SK-N-SH (cell line): ENCODE measurements at regions not wholly inside any gene's neighbourhood (a gene's known extent, or its start where the extent isn't known, plus 50 kb on each side); places are given as distances from the start of the nearest gene placed in this dataset.

ENCODE experiments used
- CTCF ChIA-PET: fragments of 300-600, 350-600 bp; formaldehyde crosslinking; extraction: SDS; loops from one replicate; lab custom pipeline; 2021; lab: Yijun Ruan, JAX
- POLR2A ChIA-PET: fragments of 350-600 bp; sonication (Branson Sonifier 250); formaldehyde crosslinking; extraction: SDS; loops from one replicate; lab custom pipeline; 2020; ENCODE audit warnings: antibody characterized with exemption, inconsistent platforms; lab: Yijun Ruan, JAX
- DNase-seq: peaks from one replicate; pipeline ENCODE4 v3.0.0; 2012
- H2AFZ ChIP-seq: fragments of 200-600 bp; sonication (generic); 2 replicates; pipeline ENCODE4 v1.8.1; 2016; ENCODE audit warnings: antibody characterized with exemption, mild to moderate bottlenecking, low read depth
- H3F3A ChIP-seq: fragments of 200-600 bp; sonication (generic); replicated peaks from 2 replicates; pipeline ENCODE3; 2016; ENCODE audit warnings: antibody characterized with exemption, mild to moderate bottlenecking; ENCODE audit not compliant: insufficient read depth
- H3K27ac ChIP-seq, 2 experiments: fragments of 200-500 bp in 1 of 2; fragments of 200-600 bp in 1 of 2; sonication (Bioruptor generic) in 1 of 2; sonication (generic), shearing (Covaris generic) in 1 of 2; 2 replicates each; pipeline versions ENCODE4 v1.5.1 to v1.6.1; 2014 to 2016; ENCODE audit warnings: low read depth in 2 of 2, inconsistent platforms in 1 of 2, low read length in 1 of 2, mild to moderate bottlenecking in 1 of 2, mixed read lengths in 1 of 2
- H3K27me3 ChIP-seq: fragments of 200-600 bp; sonication (generic), shearing (Covaris generic); 2 replicates; pipeline ENCODE4 v1.6.1; 2016; ENCODE audit warnings: mixed run types; ENCODE audit not compliant: insufficient read depth
- H3K36me3 ChIP-seq, 2 experiments: fragments of 200-500 bp in 1 of 2; fragments of 200-600 bp in 1 of 2; sonication (Bioruptor generic) in 1 of 2; sonication (generic) in 1 of 2; replicated peaks in 1 of 2; 2 replicates each; pipeline versions ENCODE3 to v1.5.1; 2014 to 2016; ENCODE audit warnings: low read length in 1 of 2, mild to moderate bottlenecking in 1 of 2; ENCODE audit not compliant: insufficient read depth in 2 of 2, control insufficient read depth in 1 of 2
- H3K4me1 ChIP-seq, 2 experiments: fragments of 200-500 bp in 1 of 2; fragments of 200-600 bp in 1 of 2; sonication (Bioruptor generic) in 1 of 2; sonication (generic), shearing (Covaris generic) in 1 of 2; 2 replicates each; pipeline versions ENCODE4 v1.5.1 to v1.6.1; 2014 to 2016; ENCODE audit warnings: low read depth in 1 of 2, low read length in 1 of 2, mixed run types in 1 of 2; ENCODE audit not compliant: insufficient read depth in 2 of 2, control insufficient read depth in 1 of 2
- H3K4me2 ChIP-seq: fragments of 200-600 bp; sonication (generic), shearing (Covaris generic); 2 replicates; pipeline ENCODE4 v1.6.1; 2017; ENCODE audit warnings: mixed run types
- H3K4me3 ChIP-seq, 2 experiments: fragments of 200-500 bp in 1 of 2; fragments of 200-600 bp in 1 of 2; sonication (Bioruptor generic) in 1 of 2; sonication (generic), shearing (Covaris generic) in 1 of 2; 2 replicates each; pipeline versions ENCODE4 v1.5.1 to v1.8.1; 2014 to 2016; ENCODE audit warnings: low read depth in 2 of 2, inconsistent platforms in 1 of 2, low read length in 1 of 2, mild to moderate bottlenecking in 1 of 2, mixed read lengths in 1 of 2, moderate library complexity in 1 of 2
- H3K79me2 ChIP-seq: fragments of 200-600 bp; sonication (generic); 2 replicates; pipeline ENCODE4 v1.8.1; 2017; ENCODE audit warnings: mild to moderate bottlenecking; ENCODE audit not compliant: insufficient read depth
- H3K9ac ChIP-seq: fragments of 200-600 bp; sonication (generic); 2 replicates; pipeline ENCODE4 v1.6.1; 2017; ENCODE audit warnings: mixed run types
- H3K9me2 ChIP-seq: fragments of 200-600 bp; sonication (generic); 2 replicates; pipeline ENCODE4 v1.6.1; 2017; ENCODE audit warnings: mixed run types
- H3K9me3 ChIP-seq: fragments of 200-600 bp; sonication (generic); 2 replicates; pipeline ENCODE4 v1.6.1; 2017; ENCODE audit warnings: mixed run types, mild to moderate bottlenecking, moderate library complexity
- H4K20me1 ChIP-seq: fragments of 200-600 bp; sonication (generic); 2 replicates; pipeline ENCODE4 v1.6.1; 2017; ENCODE audit warnings: mild to moderate bottlenecking, mixed run types; ENCODE audit not compliant: insufficient read depth
- EP300 ChIP-seq, 2 experiments: IDR thresholded peaks; 2 replicates each; pipeline versions ENCODE4 v1.4.0 to v1.6.1; 2012; ENCODE audit warnings: borderline replicate concordance in 1 of 2, low read depth in 1 of 2, low read length in 1 of 2
- EZH2phosphoT487 ChIP-seq: fragments of 200-600 bp; sonication (generic); IDR thresholded peaks from 2 replicates; pipeline ENCODE4 v1.6.1; 2017; ENCODE audit warnings: low read depth, mixed run types, mild to moderate bottlenecking, antibody characterized with exemption, moderate library complexity, borderline replicate concordance
- FOXJ3 ChIP-seq: sonication (generic); formaldehyde crosslinking; IDR thresholded peaks from 2 replicates; pipeline ENCODE4 v1.5.1; 2020; ENCODE audit warnings: mild to moderate bottlenecking, missing genetic modification reagents
- JUND ChIP-seq: IDR thresholded peaks from 2 replicates; pipeline ENCODE4 v1.4.0; 2012
- MXI1 ChIP-seq: IDR thresholded peaks from 2 replicates; pipeline ENCODE4 v1.6.1; 2012; ENCODE audit warnings: mild to moderate bottlenecking, low read depth, low read length, improper control_type of control experiment
- NFIC ChIP-seq: IDR thresholded peaks from 2 replicates; pipeline ENCODE4 v1.4.0; 2012; ENCODE audit warnings: borderline replicate concordance
- PBX3 ChIP-seq: IDR thresholded peaks from 2 replicates; pipeline ENCODE4; 2012
- REST ChIP-seq: IDR thresholded peaks from 2 replicates; pipeline ENCODE4 v1.6.1; 2012; ENCODE audit warnings: mild to moderate bottlenecking, low read depth, low read length, moderate library complexity
- SIN3A ChIP-seq: IDR thresholded peaks from 2 replicates; pipeline ENCODE4 v1.6.1; 2012; ENCODE audit warnings: low read depth, mild to moderate bottlenecking, low read length, moderate library complexity, borderline replicate concordance
- SMC3 ChIP-seq: IDR thresholded peaks from 2 replicates; pipeline ENCODE4 v1.6.1; 2012; ENCODE audit warnings: low read depth, low read length, improper control_type of control experiment
- USF1 ChIP-seq: IDR thresholded peaks from 2 replicates; pipeline ENCODE4 v1.4.0; 2012; ENCODE audit warnings: low read depth, borderline replicate concordance
- YY1 ChIP-seq: IDR thresholded peaks from 2 replicates; pipeline ENCODE4 v1.4.0; 2012; ENCODE audit warnings: low read depth, mild to moderate bottlenecking
- WGBS: methylation state at CpG from one replicate; pipeline ENCODE4 v1.1.6; 2017; ENCODE audit warnings: low lambda C conversion rate; 5-methylcytosine and 5-hydroxymethylcytosine counted together
- TF ChIP-seq, protein P1 (sequence below): IDR thresholded peaks from 2 replicates; pipeline ENCODE4 v1.4.0; 2012; ENCODE audit warnings: low read depth
- TF ChIP-seq, protein P2 (sequence below): IDR thresholded peaks from 2 replicates; pipeline ENCODE4 v1.4.0; 2012; ENCODE audit warnings: low read depth, borderline replicate concordance

DNA sequence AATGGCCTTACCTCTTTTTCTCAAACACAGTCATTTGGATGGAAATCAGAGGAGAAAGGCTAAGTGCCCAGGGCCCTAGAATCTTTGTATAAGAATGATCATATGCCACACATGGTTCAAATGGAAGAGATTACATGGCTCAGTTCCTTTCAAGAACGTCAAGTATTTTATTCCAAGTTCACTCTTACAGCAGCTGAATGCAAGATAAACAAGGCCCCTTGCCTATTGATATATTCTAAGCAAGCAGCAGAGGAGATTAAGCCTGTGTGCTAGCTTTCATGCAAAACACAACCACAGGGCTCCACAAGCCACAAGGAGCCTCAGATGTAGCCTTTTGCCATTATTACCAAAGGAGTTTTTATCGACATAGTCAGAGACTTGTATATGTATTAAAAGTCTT lies 55.3 kb upstream of the SLCO6A1 start:
- WGBS: 33% methylated on average over 2 of the region's 2 CpGs
- TF ChIP-seq EZH2phosphoT487: no peak
- no peak for TF ChIP-seq MXI1
- no peak for TF ChIP-seq SMC3
- TF ChIP-seq JUND: no peak
- TF ChIP-seq USF1: no peak
- no peak for TF ChIP-seq FOXJ3
- TF ChIP-seq, protein P1, sequence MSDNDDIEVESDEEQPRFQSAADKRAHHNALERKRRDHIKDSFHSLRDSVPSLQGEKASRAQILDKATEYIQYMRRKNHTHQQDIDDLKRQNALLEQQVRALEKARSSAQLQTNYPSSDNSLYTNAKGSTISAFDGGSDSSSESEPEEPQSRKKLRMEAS: no peak
- no peak for TF ChIP-seq EP300 (IDR thresholded peaks at IDR 0.05; ENCODE audit: borderline replicate concordance in 1 of 2, low read depth in 1 of 2, low read length in 1 of 2)
- no peak for TF ChIP-seq SIN3A
- no peak for TF ChIP-seq PBX3
- TF ChIP-seq REST: no peak
- TF ChIP-seq, protein P2, sequence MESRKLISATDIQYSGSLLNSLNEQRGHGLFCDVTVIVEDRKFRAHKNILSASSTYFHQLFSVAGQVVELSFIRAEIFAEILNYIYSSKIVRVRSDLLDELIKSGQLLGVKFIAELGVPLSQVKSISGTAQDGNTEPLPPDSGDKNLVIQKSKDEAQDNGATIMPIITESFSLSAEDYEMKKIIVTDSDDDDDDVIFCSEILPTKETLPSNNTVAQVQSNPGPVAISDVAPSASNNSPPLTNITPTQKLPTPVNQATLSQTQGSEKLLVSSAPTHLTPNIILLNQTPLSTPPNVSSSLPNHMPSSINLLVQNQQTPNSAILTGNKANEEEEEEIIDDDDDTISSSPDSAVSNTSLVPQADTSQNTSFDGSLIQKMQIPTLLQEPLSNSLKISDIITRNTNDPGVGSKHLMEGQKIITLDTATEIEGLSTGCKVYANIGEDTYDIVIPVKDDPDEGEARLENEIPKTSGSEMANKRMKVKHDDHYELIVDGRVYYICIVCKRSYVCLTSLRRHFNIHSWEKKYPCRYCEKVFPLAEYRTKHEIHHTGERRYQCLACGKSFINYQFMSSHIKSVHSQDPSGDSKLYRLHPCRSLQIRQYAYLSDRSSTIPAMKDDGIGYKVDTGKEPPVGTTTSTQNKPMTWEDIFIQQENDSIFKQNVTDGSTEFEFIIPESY: no peak
- no peak for TF ChIP-seq NFIC
- TF ChIP-seq YY1: no peak

More for the DNA sequence above, 55.3 kb upstream of the SLCO6A1 start:
- Histone ChIP-seq H3K4me1 (no peaks in the 10 kb centered on the region), H3K27ac (no peak overlapping the region), H3K4me2 (no peak overlapping the region), H3K9me3 (no peaks in the 10 kb centered on the region), H3K27me3 (no peaks in the 10 kb centered on the region), H3K79me2 (no peaks in the 10 kb centered on the region), H4K20me1 (no peaks in the 10 kb centered on the region), H3K4me3 (no peak overlapping the region), H2AFZ (no peak overlapping the region), H3K9ac (no peak overlapping the region), H3K36me3 (no peaks in the 10 kb centered on the region), H3F3A (no peaks in the 10 kb centered on the region), H3K9me2 (no peaks in the 10 kb centered on the region)
- ChIA-PET POLR2A (no interaction called here), CTCF (interaction anchor here (0.8 to 1.8 kb wide), 7 partner anchors 13 to 585 kb away, joined by 3 to 5 read pairs (median 4); no protein-coding TSS in a partner anchor)
- DNase-seq: no peak
